Suprapubic skin (tissue), 3 donors: ENCODE measurements at regions not wholly inside any gene's neighbourhood (a gene's known extent, or its start where the extent isn't known, plus 50 kb on each side); places are given as distances from the start of the nearest gene placed in this dataset.

ENCODE experiments used
- POLR2A ChIP-seq, 2 donors: fragments of 450-650 bp; IDR thresholded peaks; one replicate each; pipeline ENCODE4 v1.6.1; 2017; ENCODE audit warnings: antibody characterized with exemption in 2 of 2, mild to moderate bottlenecking in 2 of 2, moderate library complexity in 2 of 2
- TF ChIP-seq, protein P1 (sequence below), 2 donors: fragments of 200-600 bp in 1 of 2; fragments of 450-650 bp in 1 of 2; sonication (generic) in 1 of 2; IDR thresholded peaks; one replicate each; pipeline ENCODE4 v1.5.1; 2016 to 2019; ENCODE audit warnings: antibody characterized with exemption in 2 of 2, mild to moderate bottlenecking in 1 of 2, moderate library complexity in 1 of 2

GRCh38 chr3:1666865-1667264 is 431.8 kb upstream of the CNTN4 start:
- TF ChIP-seq, protein P1, sequence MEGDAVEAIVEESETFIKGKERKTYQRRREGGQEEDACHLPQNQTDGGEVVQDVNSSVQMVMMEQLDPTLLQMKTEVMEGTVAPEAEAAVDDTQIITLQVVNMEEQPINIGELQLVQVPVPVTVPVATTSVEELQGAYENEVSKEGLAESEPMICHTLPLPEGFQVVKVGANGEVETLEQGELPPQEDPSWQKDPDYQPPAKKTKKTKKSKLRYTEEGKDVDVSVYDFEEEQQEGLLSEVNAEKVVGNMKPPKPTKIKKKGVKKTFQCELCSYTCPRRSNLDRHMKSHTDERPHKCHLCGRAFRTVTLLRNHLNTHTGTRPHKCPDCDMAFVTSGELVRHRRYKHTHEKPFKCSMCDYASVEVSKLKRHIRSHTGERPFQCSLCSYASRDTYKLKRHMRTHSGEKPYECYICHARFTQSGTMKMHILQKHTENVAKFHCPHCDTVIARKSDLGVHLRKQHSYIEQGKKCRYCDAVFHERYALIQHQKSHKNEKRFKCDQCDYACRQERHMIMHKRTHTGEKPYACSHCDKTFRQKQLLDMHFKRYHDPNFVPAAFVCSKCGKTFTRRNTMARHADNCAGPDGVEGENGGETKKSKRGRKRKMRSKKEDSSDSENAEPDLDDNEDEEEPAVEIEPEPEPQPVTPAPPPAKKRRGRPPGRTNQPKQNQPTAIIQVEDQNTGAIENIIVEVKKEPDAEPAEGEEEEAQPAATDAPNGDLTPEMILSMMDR (IDR thresholded peaks at IDR 0.05) = no peak
- TF ChIP-seq POLR2A (IDR thresholded peaks at IDR 0.05) = no peak
